Osteocyte (in vitro differentiated cells): ENCODE measurements at regions not wholly inside any gene's neighbourhood (a gene's known extent, or its start where the extent isn't known, plus 50 kb on each side); places are given as distances from the start of the nearest gene placed in this dataset.

Experiments
- DNase-seq: peaks from one replicate; pipeline ENCODE4 v3.0.0; 2021; ENCODE audit warnings: mixed read lengths; ENCODE audit not compliant: unreplicated experiment; ENCODE audit errors: extremely low spot score
- H3K27ac Mint-ChIP-seq: one replicate; pipeline ENCODE4 v1.8.0; 2021; ENCODE audit warnings: mild to moderate bottlenecking, mixed read lengths; ENCODE audit not compliant: unreplicated experiment
- H3K27me3 Mint-ChIP-seq: one replicate; pipeline ENCODE4 v1.8.0; 2021; ENCODE audit warnings: mixed read lengths; ENCODE audit not compliant: unreplicated experiment
- H3K36me3 Mint-ChIP-seq: one replicate; pipeline ENCODE4 v1.8.0; 2021; ENCODE audit warnings: mixed read lengths; ENCODE audit not compliant: unreplicated experiment
- H3K4me1 Mint-ChIP-seq: one replicate; pipeline ENCODE4 v1.8.0; 2021; ENCODE audit warnings: mixed read lengths; ENCODE audit not compliant: unreplicated experiment
- H3K4me3 Mint-ChIP-seq: one replicate; pipeline ENCODE4 v1.8.0; 2021; ENCODE audit warnings: mild to moderate bottlenecking, moderate library complexity, mixed read lengths; ENCODE audit not compliant: unreplicated experiment
- H3K9me3 Mint-ChIP-seq: one replicate; pipeline ENCODE4 v1.8.0; 2021; ENCODE audit warnings: mixed read lengths; ENCODE audit not compliant: unreplicated experiment
- CTCF ChIP-seq: fragments of 200-600 bp; sonication (generic); IDR thresholded peaks from 2 replicates; pipeline ENCODE4 v1.5.0; 2021; ENCODE audit warnings: antibody characterized with exemption, mild to moderate bottlenecking, moderate library complexity

GRCh38 chr4:140211161-140211560 is 57.2 kb upstream of the MAML3 start:
- Mint-ChIP-seq H3K36me3 (no peaks in the 10 kb centered on the region), H3K9me3 (no peaks in the 10 kb centered on the region), H3K27me3 (peaks cover 22% of the 10 kb centered on the region), H3K27ac (no peak overlapping the region), H3K4me3 (no peak overlapping the region), H3K4me1 (no peaks in the 10 kb centered on the region)
- no peak for DNase-seq
- TF ChIP-seq CTCF, result no peak

GRCh38 chr4:140208921-140209320 is 54.9 kb upstream of the MAML3 start:
- Mint-ChIP-seq H3K27ac (no peak overlapping the region), H3K27me3 (peaks cover 32% of the 10 kb centered on the region), H3K4me3 (no peak overlapping the region), H3K9me3 (no peaks in the 10 kb centered on the region), H3K4me1 (no peaks in the 10 kb centered on the region), H3K36me3 (no peaks in the 10 kb centered on the region)
- TF ChIP-seq CTCF, result no peak
- no peak for DNase-seq
